HepG2 (cell line): ENCODE measurements at regions not wholly inside any gene's neighbourhood (a gene's known extent, or its start where the extent isn't known, plus 50 kb on each side); places are given as distances from the start of the nearest gene placed in this dataset.

Source experiments
- ATF1 ChIP-seq: IDR thresholded peaks from 2 replicates; pipeline ENCODE4 v1.6.1; 2016; ENCODE audit warnings: mild to moderate bottlenecking, control low read depth
- DBP ChIP-seq: sonication (generic); formaldehyde crosslinking; IDR thresholded peaks from 2 replicates; pipeline ENCODE4 v1.4.0; 2020; ENCODE audit warnings: missing genetic modification reagents; ENCODE audit errors: not compliant biosample characterization
- NCOR1 ChIP-seq: fragments of 200-600 bp; sonication (generic); IDR thresholded peaks from 2 replicates; pipeline ENCODE4 v1.7.0; 2017; ENCODE audit warnings: antibody characterized with exemption, low read length, borderline replicate concordance
- NFRKB ChIP-seq: fragments of 450-650 bp; IDR thresholded peaks from 2 replicates; pipeline ENCODE4 v1.6.1; 2017
- POLR2A ChIP-seq, 2 experiments: IDR thresholded peaks; 2 replicates each; pipeline ENCODE4 v1.6.1; 2011; ENCODE audit warnings: low read depth in 2 of 2, low read length in 2 of 2, mild to moderate bottlenecking in 1 of 2, moderate library complexity in 1 of 2; ENCODE audit not compliant: insufficient read depth in 1 of 2
- PRPF4 ChIP-seq: fragments of 200-400 bp; formaldehyde crosslinking; IDR thresholded peaks from 2 replicates; pipeline ENCODE4 v1.6.1; 2016; ENCODE audit warnings: low read length, low read depth; ENCODE audit not compliant: poor library complexity, severe bottlenecking
- SP2 ChIP-seq: sonication (generic); formaldehyde crosslinking; IDR thresholded peaks from 2 replicates; pipeline ENCODE4 v1.5.1; 2020; ENCODE audit warnings: mild to moderate bottlenecking, missing genetic modification reagents
- SP4 ChIP-seq: sonication (generic); formaldehyde crosslinking; IDR thresholded peaks from 2 replicates; pipeline ENCODE4 v1.8.1; 2023; ENCODE audit warnings: mild to moderate bottlenecking, missing genetic modification reagents
- SUZ12 ChIP-seq: fragments of 150-350 bp; IDR thresholded peaks from 2 replicates; pipeline ENCODE4 v1.6.1; 2014; ENCODE audit warnings: low read depth, low read length
- ZNF207 ChIP-seq: fragments of 450-650 bp; IDR thresholded peaks from 2 replicates; pipeline ENCODE4 v1.6.1; 2016; ENCODE audit warnings: antibody characterized with exemption, borderline replicate concordance
- ZNF296 ChIP-seq: sonication (generic); formaldehyde crosslinking; conservative IDR thresholded peaks from 2 replicates; pipeline ENCODE4 v1.5.0; 2020; ENCODE audit warnings: mild to moderate bottlenecking, missing genetic modification reagents
- ZNF460 ChIP-seq: sonication (generic); formaldehyde crosslinking; IDR thresholded peaks from 2 replicates; pipeline ENCODE4 v1.5.1; 2020; ENCODE audit warnings: missing genetic modification reagents, mild to moderate bottlenecking, borderline replicate concordance
- ZNF569 ChIP-seq: sonication (generic); formaldehyde crosslinking; IDR thresholded peaks from 2 replicates; pipeline ENCODE4 v1.5.0; 2020; ENCODE audit warnings: mild to moderate bottlenecking, missing genetic modification reagents, moderate library complexity, borderline replicate concordance
- TF ChIP-seq, protein P1 (sequence below): sonication (generic); formaldehyde crosslinking; IDR thresholded peaks from 2 replicates; pipeline ENCODE4 v1.8.1; 2023; ENCODE audit warnings: mild to moderate bottlenecking, missing genetic modification reagents

DNA sequence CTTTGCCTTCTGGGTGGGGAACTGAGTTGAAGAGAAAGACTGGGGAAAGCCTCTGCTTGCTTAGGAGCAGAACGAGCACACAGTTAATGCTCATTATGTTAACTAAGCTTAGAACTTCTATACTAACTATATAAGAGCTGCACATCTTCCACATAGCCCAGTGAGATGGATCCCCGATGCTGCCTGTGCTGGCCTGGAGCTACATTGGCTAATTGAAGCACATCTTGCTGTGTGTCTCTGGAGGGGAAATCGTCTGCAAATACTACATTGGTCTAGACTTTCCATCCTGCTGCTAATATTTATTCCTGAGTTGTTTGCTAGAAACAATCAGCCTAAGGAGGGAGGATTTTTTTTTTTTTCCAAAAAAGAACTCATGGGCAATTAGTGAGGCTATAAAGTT lies 406.3 kb downstream of the HAPSTR1 start:
- no peak for TF ChIP-seq ZNF296 (CRISPR knock-in tag)
- no peak for TF ChIP-seq ZNF207
- TF ChIP-seq PRPF4, result no peak
- TF ChIP-seq SP4 (CRISPR knock-in tag), result no peak
- TF ChIP-seq POLR2A (IDR thresholded peaks at IDR 0.05; ENCODE audit: insufficient read depth in 1 of 2, low read depth in 2 of 2, low read length in 2 of 2), result no peak
- no peak for TF ChIP-seq SUZ12
- TF ChIP-seq DBP (CRISPR knock-in tag), result no peak
- TF ChIP-seq NCOR1, result no peak
- TF ChIP-seq NFRKB, result no peak
- TF ChIP-seq, protein P1, sequence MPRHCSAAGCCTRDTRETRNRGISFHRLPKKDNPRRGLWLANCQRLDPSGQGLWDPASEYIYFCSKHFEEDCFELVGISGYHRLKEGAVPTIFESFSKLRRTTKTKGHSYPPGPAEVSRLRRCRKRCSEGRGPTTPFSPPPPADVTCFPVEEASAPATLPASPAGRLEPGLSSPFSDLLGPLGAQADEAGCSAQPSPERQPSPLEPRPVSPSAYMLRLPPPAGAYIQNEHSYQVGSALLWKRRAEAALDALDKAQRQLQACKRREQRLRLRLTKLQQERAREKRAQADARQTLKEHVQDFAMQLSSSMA, result no peak
- no peak for TF ChIP-seq ATF1 (CRISPR knock-in tag)
- TF ChIP-seq SP2 (CRISPR knock-in tag), result no peak
- no peak for TF ChIP-seq ZNF569 (CRISPR knock-in tag)
- no peak for TF ChIP-seq ZNF460
